ENCODE measurements at regions not wholly inside any gene's neighbourhood (a gene's known extent, or its start where the extent isn't known, plus 50 kb on each side); places are given as distances from the start of the nearest gene placed in this dataset.

GRCh38 chr2:240230291-240230931 is 90.0 kb upstream of the OTOS start:
- Histone ChIP-seq H3F3A (ENCODE audit: low read length, unreplicated experiment) (no peaks in the 10 kb centered on the region), H3K4me1 (ENCODE audit: insufficient read depth, low read length) (no peaks in the 10 kb centered on the region), H3K9me3 (ENCODE audit: low read length) (0 out of 2 replicates have a peak, but pooled peaks cover 5% of the 10 kb centered on the region), H3K36me3 (ENCODE audit: low read depth, low read length) (no peaks in the 10 kb centered on the region), H3K27ac (ENCODE audit: low read length) (no peak overlapping the region), H3K4me2 (ENCODE audit: low read length) (no peak overlapping the region), H3K4me3 (ENCODE audit: low read length) (no peak overlapping the region), H3K79me2 (ENCODE audit: low read length) (no peaks in the 10 kb centered on the region), H2AFZ (ENCODE audit: low read length) (no peak overlapping the region), H3K9ac (ENCODE audit: low read length) (no peak overlapping the region), H4K20me1 (ENCODE audit: low read length) (no peaks in the 10 kb centered on the region), H3K27me3 (ENCODE audit: low read length) (peaks cover under 1% of the 10 kb centered on the region; the same call in 1 of the 2 replicates), H3K9me2 (replicated peaks; ENCODE audit: low read length) (no peaks in the 10 kb centered on the region)
- ChIA-PET POLR2A (ENCODE audit: unreplicated experiment) (no interaction called here), CTCF (interaction anchor here (1.6 kb wide), 1 partner anchor 25 kb away, joined by 5 read pairs; no protein-coding TSS in a partner anchor)
- TF ChIP-seq CTCF (conservative IDR thresholded peaks at IDR 0.05; ENCODE audit: low read depth, low read length), result no peak
- no peak for TF ChIP-seq EZH2phosphoT487 (IDR thresholded peaks at IDR 0.05; ENCODE audit: borderline replicate concordance, low read length)
- TF ChIP-seq EZH2 (IDR thresholded peaks at IDR 0.05; ENCODE audit: low read length, unreplicated experiment), result no peak
- no TSS peak for BruUV-seq (replicated peaks)
- DNase-seq (no peak), ATAC-seq (no peak)
- intact Hi-C loops (cut with micrococcal nuclease), result loop anchor here (5.0 kb wide), 1 partner anchor 142 kb away; no protein-coding TSS in a partner anchor

GRCh38 chr2:240231838-240232244 is 91.4 kb upstream of the OTOS start:
- no peak for ATAC-seq
- no peaks in the 10 kb centered on the region for H3K79me2 ChIP-seq (ENCODE audit: low read length)
- no peak for DNase-seq
- POLR2A ChIA-PET (ENCODE audit: unreplicated experiment), result no interaction called here
- H4K20me1 ChIP-seq (ENCODE audit: low read length), result no peaks in the 10 kb centered on the region
- H3K4me3 ChIP-seq (ENCODE audit: low read length), result no peak overlapping the region
- H2AFZ ChIP-seq (ENCODE audit: low read length), result no peak overlapping the region
- no peak overlapping the region for H3K9ac ChIP-seq (ENCODE audit: low read length)
- BruUV-seq (replicated peaks), result no TSS peak
- no peak overlapping the region for H3K27ac ChIP-seq (ENCODE audit: low read length)
- H3K4me1 ChIP-seq (ENCODE audit: insufficient read depth, low read length), result no peaks in the 10 kb centered on the region
- no peaks in the 10 kb centered on the region for H3K9me2 ChIP-seq (replicated peaks; ENCODE audit: low read length)
- H3F3A ChIP-seq (ENCODE audit: low read length, unreplicated experiment), result no peaks in the 10 kb centered on the region
- CTCF ChIA-PET, result interaction anchor here (1.6 kb wide), 1 partner anchor 26 kb away, joined by 5 read pairs; no protein-coding TSS in a partner anchor
- intact Hi-C loops (cut with micrococcal nuclease), result loop anchor here (5.0 kb wide), 1 partner anchor 140 kb away; no protein-coding TSS in a partner anchor
- H3K9me3 ChIP-seq (ENCODE audit: low read length), result 0 out of 2 replicates have a peak, but pooled peaks cover 5% of the 10 kb centered on the region
- no peaks in the 10 kb centered on the region for H3K27me3 ChIP-seq (ENCODE audit: low read length)
- H3K36me3 ChIP-seq (ENCODE audit: low read depth, low read length), result no peaks in the 10 kb centered on the region
- no peak overlapping the region for H3K4me2 ChIP-seq (ENCODE audit: low read length)
- no peak for TF ChIP-seq CTCF (conservative IDR thresholded peaks at IDR 0.05; ENCODE audit: low read depth, low read length)
- no peak for TF ChIP-seq EZH2 (IDR thresholded peaks at IDR 0.05; ENCODE audit: low read length, unreplicated experiment)
- no peak for TF ChIP-seq EZH2phosphoT487 (IDR thresholded peaks at IDR 0.05; ENCODE audit: borderline replicate concordance, low read length)
